ENCODE measurements at regions not wholly inside any gene's neighbourhood (a gene's known extent, or its start where the extent isn't known, plus 50 kb on each side); places are given as distances from the start of the nearest gene placed in this dataset.

- H3K4me1 ChIP-seq: no peaks in the 10 kb centered on the region
- intact Hi-C loops (cut with DNase I): no loop called here
- no peak overlapping the region for H3K27ac ChIP-seq
- DNase-seq (ENCODE audit: low spot score in 2 of 2): no peak
- no peak overlapping the region for H3K4me3 ChIP-seq
- no peaks in the 10 kb centered on the region for H3K36me3 ChIP-seq
- no peak for TF ChIP-seq CTCF (IDR thresholded peaks at IDR 0.05)
- H3K27me3 ChIP-seq: no peaks in the 10 kb centered on the region
- no peaks in the 10 kb centered on the region for H3K9me3 ChIP-seq
Observed at GRCh38 chr20:48105526-48105925, 320.2 kb upstream of the SULF2 start.

GRCh38 chr20:48102931-48103660, 317.8 kb upstream of the SULF2 start:
- no peak overlapping the region for H3K27ac ChIP-seq
- H3K4me3 ChIP-seq: no peak overlapping the region
- no peak for DNase-seq (ENCODE audit: low spot score in 2 of 2)
- H3K4me1 ChIP-seq: no peaks in the 10 kb centered on the region
- no peaks in the 10 kb centered on the region for H3K9me3 ChIP-seq
- no peaks in the 10 kb centered on the region for H3K27me3 ChIP-seq
- H3K36me3 ChIP-seq: no peaks in the 10 kb centered on the region
- TF ChIP-seq CTCF (IDR thresholded peaks at IDR 0.05): no peak
- intact Hi-C loops (cut with DNase I): no loop called here

- no peaks in the 10 kb centered on the region for H3K9me3 ChIP-seq
- intact Hi-C loops (cut with DNase I): no loop called here
- no peak for TF ChIP-seq CTCF (IDR thresholded peaks at IDR 0.05)
- H3K27ac ChIP-seq: no peak overlapping the region
- H3K4me3 ChIP-seq: no peak overlapping the region
- H3K4me1 ChIP-seq: no peaks in the 10 kb centered on the region
- DNase-seq (ENCODE audit: low spot score in 2 of 2): no peak
- H3K27me3 ChIP-seq: no peaks in the 10 kb centered on the region
- H3K36me3 ChIP-seq: no peaks in the 10 kb centered on the region
Observed at GRCh38 chr20:48102076-48102787, 317.0 kb upstream of the SULF2 start.

GRCh38 chr20:48100483-48100882, 315.2 kb upstream of the SULF2 start:
- Histone ChIP-seq H3K4me1 (no peaks in the 10 kb centered on the region), H3K4me3 (no peak overlapping the region), H3K9me3 (no peaks in the 10 kb centered on the region), H3K36me3 (no peaks in the 10 kb centered on the region), H3K27me3 (no peaks in the 10 kb centered on the region), H3K27ac (no peak overlapping the region)
- no peak for DNase-seq (ENCODE audit: low spot score in 2 of 2)
- TF ChIP-seq CTCF (IDR thresholded peaks at IDR 0.05): no peak
- intact Hi-C loops (cut with DNase I): no loop called here

- intact Hi-C loops (cut with DNase I): no loop called here
- no peak for DNase-seq (ENCODE audit: low spot score in 2 of 2)
- no peak overlapping the region for H3K27ac ChIP-seq
- no peaks in the 10 kb centered on the region for H3K27me3 ChIP-seq
- TF ChIP-seq CTCF (IDR thresholded peaks at IDR 0.05): no peak
- H3K9me3 ChIP-seq: no peaks in the 10 kb centered on the region
- no peak overlapping the region for H3K4me3 ChIP-seq
- no peaks in the 10 kb centered on the region for H3K36me3 ChIP-seq
- no peaks in the 10 kb centered on the region for H3K4me1 ChIP-seq
Observed at GRCh38 chr20:48098866-48099265, 313.6 kb upstream of the SULF2 start.

Measured in ascending aorta (tissue), 2 donors.